Skin of body (tissue), 1 donor: ENCODE measurements at regions not wholly inside any gene's neighbourhood (a gene's known extent, or its start where the extent isn't known, plus 50 kb on each side); places are given as distances from the start of the nearest gene placed in this dataset.
"Not testable (repeated sequence)": the region's sequence is repeated elsewhere in the genome, so short reads cannot be mapped to it uniquely, and the experiment has no call there.

Source experiments
- DNase-seq: peaks from one replicate; lab custom pipeline; 2025; lab: John Stamatoyannopoulos, UW

GRCh38 chr4:179110356-179110755 is 1668.1 kb upstream of the AGA start:
- no peak for DNase-seq

GRCh38 chr4:179110816-179111215 is 1668.6 kb upstream of the AGA start:
- DNase-seq: no peak

DNA sequence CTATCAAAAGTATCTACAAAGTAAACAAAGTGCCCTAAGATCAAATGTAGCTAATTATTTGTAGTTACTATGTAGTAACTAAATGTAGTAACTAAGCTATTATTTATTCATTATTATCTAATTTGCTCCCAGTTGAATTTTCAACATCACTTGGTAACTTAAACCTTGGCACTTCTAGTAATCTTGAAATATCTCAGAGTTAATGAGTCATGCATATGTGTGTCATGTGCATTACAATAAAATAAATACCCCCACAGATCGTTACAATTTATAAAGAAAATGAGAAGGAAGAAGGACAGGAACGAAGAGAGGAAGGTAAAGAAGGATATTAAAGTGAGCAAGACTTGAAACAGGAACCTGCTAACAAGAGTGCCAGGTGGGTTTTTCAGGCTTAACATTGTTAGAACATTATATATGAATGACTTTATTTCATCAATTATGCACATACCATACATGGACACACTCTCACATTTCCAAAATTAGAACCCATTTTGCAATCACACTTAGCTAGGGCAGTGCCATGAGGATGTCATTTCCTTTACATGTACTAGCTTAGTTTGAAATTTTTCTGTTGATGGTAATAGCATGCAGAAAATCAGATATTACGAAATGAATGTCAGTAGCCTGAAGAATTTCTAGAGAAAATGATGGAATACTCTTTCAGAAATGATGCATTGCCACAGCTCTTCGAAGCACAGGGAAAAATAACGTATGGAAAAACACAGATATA is 1670.4 kb upstream of the AGA start:
- DNase-seq: no peak

GRCh38 chr4:179114615-179115014 is 1672.4 kb upstream of the AGA start:
- no peak for DNase-seq

DNA sequence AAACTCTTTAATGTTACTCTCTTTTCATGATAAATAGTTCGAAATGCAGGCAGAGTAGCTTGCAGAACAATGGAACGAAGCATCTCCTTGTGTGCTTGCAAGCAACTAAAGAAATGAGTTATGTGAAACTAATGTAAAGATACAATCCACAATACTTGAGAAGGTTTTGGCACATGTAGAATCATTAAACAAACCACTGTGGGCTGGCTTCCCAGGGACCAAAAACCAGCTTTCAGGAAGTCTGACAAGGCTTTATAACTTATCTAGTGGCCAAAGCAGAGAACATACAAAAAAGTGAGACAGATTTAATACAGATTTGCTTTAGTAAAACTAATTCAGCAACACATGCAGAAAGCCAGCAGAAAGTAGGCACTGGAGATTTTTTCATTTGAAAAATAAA is 1673.8 kb upstream of the AGA start:
- DNase-seq: no peak

DNA sequence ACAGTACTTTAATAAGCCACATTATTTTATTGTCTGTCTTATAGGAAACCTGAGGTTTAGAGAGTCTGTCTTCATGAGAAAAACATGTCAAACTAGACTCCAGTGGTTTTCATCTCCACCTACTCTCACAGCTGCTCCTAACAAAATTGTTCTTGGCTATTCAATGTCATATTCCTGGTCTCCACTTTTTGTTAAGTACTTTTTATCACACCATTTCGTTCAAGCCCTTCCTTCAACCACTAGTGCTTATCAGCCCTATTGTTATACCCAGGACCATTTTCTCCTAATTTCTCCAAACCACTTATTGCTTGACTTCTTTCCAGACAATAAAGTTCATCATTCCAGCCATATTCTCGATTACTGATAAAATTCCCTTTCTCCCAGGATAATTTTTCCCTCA is 1674.3 kb upstream of the AGA start:
- DNase-seq: no peak

- no peak for DNase-seq
Observed at GRCh38 chr4:179123084-179123483, 1680.8 kb upstream of the AGA start.

DNA sequence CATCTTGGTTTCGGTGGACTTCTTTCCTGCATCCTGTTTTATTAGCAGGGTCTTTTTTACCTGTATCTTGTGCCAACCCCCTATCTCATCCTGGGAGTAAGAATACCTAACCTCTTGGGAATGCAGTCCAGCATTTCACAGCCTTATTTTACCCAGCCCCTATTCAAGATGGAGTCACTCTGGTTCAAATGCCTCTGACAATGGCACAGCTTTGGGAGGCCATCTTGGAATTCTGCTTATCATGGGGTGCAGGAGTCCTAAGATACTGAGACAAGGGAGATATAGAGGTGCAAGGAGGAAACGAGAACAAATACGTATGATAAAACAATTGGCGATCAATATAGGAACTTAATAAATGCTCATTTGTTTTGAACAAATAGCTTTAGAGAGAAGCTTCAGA is 1682.2 kb upstream of the AGA start:
- no peak for DNase-seq

DNA sequence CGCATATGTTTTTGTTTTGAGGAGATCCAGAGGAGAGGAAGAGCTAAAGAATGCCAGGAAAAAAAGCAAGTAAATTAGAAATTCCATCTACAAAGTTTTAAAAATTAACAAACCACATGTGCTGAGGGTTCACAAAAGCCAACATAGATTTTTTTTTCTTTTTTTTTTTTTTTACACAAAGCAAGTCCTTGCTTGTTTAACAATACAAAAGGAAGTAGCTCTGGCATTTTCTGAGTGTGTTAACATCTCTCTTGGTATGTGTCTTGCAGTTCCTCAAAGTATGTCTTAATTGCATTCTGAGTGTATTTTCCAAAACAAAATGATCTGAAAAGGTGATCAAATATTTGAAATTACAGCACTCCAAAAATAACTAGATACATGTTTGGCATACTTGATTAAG is 1682.7 kb upstream of the AGA start:
- no peak for DNase-seq

GRCh38 chr4:179125870-179126269 is 1683.6 kb upstream of the AGA start:
- DNase-seq: no peak

GRCh38 chr4:179128299-179128698 is 1686.1 kb upstream of the AGA start:
- DNase-seq: no peak

DNA sequence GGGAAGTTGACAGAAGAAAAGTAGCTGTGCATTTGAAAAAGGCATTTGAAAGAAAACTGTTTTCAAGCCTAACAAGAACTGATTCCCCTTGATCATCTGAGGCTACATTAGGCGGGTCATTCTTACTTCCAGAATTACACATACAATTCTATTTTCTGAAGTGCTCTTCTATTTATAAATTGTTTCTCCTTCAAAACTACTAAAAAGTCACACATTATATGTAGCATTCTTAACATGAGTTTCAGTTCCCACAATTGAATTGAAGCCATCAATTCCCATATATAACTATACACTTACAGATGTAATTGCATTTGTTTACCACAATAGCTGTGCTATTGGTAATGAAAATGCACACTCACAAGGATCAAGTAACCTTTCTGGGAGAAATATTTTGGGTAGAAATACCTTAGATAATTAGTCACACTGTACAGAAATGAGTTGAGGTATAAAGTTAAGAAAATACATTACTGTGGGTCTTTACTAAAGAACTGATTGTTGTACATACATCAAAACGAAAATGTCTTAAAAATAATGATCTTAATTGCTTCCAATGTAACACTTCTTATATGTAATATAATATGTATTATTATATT is 1688.0 kb upstream of the AGA start:
- no peak for DNase-seq

- no peak for DNase-seq
Observed at GRCh38 chr4:179145746-179146525, 1703.7 kb upstream of the AGA start.

GRCh38 chr4:179151770-179152169 is 1709.5 kb upstream of the AGA start:
- DNase-seq: no peak

DNA sequence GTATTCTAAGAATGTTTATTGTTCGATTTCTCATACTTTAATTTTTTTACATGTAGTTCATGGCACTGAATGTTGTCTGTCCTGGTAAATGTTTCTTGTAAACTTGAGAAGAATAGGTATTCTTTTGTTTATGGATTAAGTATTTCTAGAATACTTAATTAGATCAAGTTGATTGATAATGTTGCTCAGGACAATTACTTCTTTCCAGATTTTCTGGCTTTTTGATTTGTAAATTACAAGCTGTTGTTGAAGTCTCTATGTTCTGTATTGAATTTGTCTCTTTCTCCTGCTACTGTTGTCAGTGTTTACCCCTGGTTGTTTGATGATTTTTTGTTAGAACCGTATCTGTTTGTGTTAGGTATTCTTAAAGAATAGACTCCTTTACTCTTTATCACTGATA is 1720.9 kb upstream of the AGA start:
- DNase-seq: no peak

- DNase-seq: no peak
Observed at GRCh38 chr4:179164267-179164999, 1722.2 kb upstream of the AGA start.

DNA sequence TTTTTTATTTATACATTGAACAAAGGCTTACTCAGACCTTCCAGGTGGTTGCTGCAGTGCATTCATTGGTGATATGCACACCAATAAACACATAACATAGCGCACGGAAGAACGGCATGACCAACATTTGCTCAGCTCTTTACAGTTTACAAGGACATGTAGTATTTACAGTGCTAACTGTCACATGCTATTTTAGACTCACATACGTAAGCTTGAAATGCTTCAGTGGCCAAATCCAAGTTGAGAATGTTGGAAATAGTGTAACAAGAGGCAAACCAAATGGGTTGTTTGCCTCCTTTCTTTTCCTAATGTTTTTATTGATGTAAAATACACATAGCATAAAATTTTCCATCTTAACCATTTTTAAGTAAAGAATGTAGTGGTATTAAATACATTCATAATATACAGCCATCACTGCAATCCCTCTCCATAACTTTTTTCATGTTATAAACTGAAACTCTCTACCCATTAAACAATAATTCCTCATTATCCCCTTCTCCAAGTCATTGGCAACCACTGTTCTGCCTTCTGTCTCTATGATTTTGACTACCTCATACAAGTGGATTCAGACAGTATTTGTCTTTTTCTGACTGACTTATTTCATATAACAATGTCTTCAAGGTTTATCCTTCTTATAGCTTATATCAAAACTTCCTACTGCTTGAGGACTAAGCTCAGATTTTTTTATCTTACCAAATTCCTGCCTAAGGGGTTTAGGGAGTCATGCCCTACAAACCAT is 1722.9 kb upstream of the AGA start:
- DNase-seq: no peak

GRCh38 chr4:179165862-179166261 is 1723.6 kb upstream of the AGA start:
- DNase-seq: no peak

- not testable (repeated sequence) for DNase-seq
Observed at GRCh38 chr4:179170308-179170707, 1728.1 kb upstream of the AGA start.

DNA sequence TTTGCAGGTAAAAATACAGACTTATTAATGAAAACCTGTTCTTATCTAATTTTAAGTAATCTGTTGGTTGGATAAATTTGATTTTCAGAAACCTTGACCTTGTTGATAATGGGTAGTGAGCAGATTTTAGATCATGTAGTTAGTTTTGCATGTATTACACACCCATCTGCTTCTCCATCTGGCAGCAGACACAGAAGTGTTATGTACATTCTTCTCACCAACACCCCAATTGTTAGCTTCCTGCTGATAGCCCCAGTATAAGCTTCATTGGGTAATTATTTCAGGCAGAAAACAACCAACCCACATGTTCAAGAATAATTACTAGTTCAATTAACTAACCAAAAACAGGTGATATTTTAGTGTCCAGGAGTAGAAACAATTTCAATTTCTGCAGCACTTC is 1740.5 kb upstream of the AGA start:
- DNase-seq: no peak

GRCh38 chr4:179195887-179196286 is 1753.7 kb upstream of the AGA start:
- no peak for DNase-seq
